ENCODE measurements at regions not wholly inside any gene's neighbourhood (a gene's known extent, or its start where the extent isn't known, plus 50 kb on each side); places are given as distances from the start of the nearest gene placed in this dataset.

- H3K4me3 ChIP-seq (ENCODE audit: low read depth, low read length) = no peak overlapping the region
- no peaks in the 10 kb centered on the region for H3K27me3 ChIP-seq (replicated peaks)
- TF ChIP-seq CTCF (IDR thresholded peaks at IDR 0.05; ENCODE audit: low read depth, low read length, missing control alignments) = no peak
- no peak overlapping the region for H3K27ac ChIP-seq
- H3K36me3 ChIP-seq (replicated peaks) = no peaks in the 10 kb centered on the region
- in situ Hi-C loops (cut with HindIII; ENCODE audit: low pct_ligation_motif_present, low sequenced_read_pairs) = no loop called here
- no peak for DNase-seq
Measured at GRCh38 chr6:119594907-119595306, 245.3 kb upstream of the MAN1A1 start.

GRCh38 chr6:119591235-119591634 lies 241.7 kb upstream of the MAN1A1 start:
- in situ Hi-C loops (cut with HindIII; ENCODE audit: low pct_ligation_motif_present, low sequenced_read_pairs) = no loop called here
- H3K36me3 ChIP-seq (replicated peaks) = no peaks in the 10 kb centered on the region
- H3K4me3 ChIP-seq (ENCODE audit: low read depth, low read length) = no peak overlapping the region
- TF ChIP-seq CTCF (IDR thresholded peaks at IDR 0.05; ENCODE audit: low read depth, low read length, missing control alignments) = no peak
- H3K27me3 ChIP-seq (replicated peaks) = no peaks in the 10 kb centered on the region
- no peak overlapping the region for H3K27ac ChIP-seq
- no peak for DNase-seq

- in situ Hi-C loops (cut with HindIII; ENCODE audit: low pct_ligation_motif_present, low sequenced_read_pairs) = no loop called here
- Histone ChIP-seq H3K27ac (no peak overlapping the region), H3K4me3 (ENCODE audit: low read depth, low read length) (no peak overlapping the region), H3K27me3 (replicated peaks) (no peaks in the 10 kb centered on the region), H3K36me3 (replicated peaks) (no peaks in the 10 kb centered on the region)
- TF ChIP-seq CTCF (IDR thresholded peaks at IDR 0.05; ENCODE audit: low read depth, low read length, missing control alignments) = no peak
- no peak for DNase-seq
Measured at GRCh38 chr6:119590066-119590465, 240.5 kb upstream of the MAN1A1 start.

GRCh38 chr6:119587537-119587936 lies 238.0 kb upstream of the MAN1A1 start:
- H3K27me3 ChIP-seq (replicated peaks) = no peaks in the 10 kb centered on the region
- no peak overlapping the region for H3K27ac ChIP-seq
- no peaks in the 10 kb centered on the region for H3K36me3 ChIP-seq (replicated peaks)
- DNase-seq = no peak
- no peak for TF ChIP-seq CTCF (IDR thresholded peaks at IDR 0.05; ENCODE audit: low read depth, low read length, missing control alignments)
- in situ Hi-C loops (cut with HindIII; ENCODE audit: low pct_ligation_motif_present, low sequenced_read_pairs) = no loop called here
- H3K4me3 ChIP-seq (ENCODE audit: low read depth, low read length) = no peak overlapping the region

GRCh38 chr6:119586250-119586882 lies 236.8 kb upstream of the MAN1A1 start:
- Histone ChIP-seq H3K36me3 (replicated peaks) (no peaks in the 10 kb centered on the region), H3K27ac (no peak overlapping the region), H3K4me3 (ENCODE audit: low read depth, low read length) (no peak overlapping the region), H3K27me3 (replicated peaks) (no peaks in the 10 kb centered on the region)
- TF ChIP-seq CTCF (IDR thresholded peaks at IDR 0.05; ENCODE audit: low read depth, low read length, missing control alignments) = no peak
- in situ Hi-C loops (cut with HindIII; ENCODE audit: low pct_ligation_motif_present, low sequenced_read_pairs) = no loop called here
- DNase-seq = no peak

GRCh38 chr6:119584088-119584487 lies 234.5 kb upstream of the MAN1A1 start:
- in situ Hi-C loops (cut with HindIII; ENCODE audit: low pct_ligation_motif_present, low sequenced_read_pairs) = no loop called here
- Histone ChIP-seq H3K36me3 (replicated peaks) (no peaks in the 10 kb centered on the region), H3K27me3 (replicated peaks) (no peaks in the 10 kb centered on the region), H3K4me3 (ENCODE audit: low read depth, low read length) (no peak overlapping the region), H3K27ac (no peak overlapping the region)
- no peak for DNase-seq
- no peak for TF ChIP-seq CTCF (IDR thresholded peaks at IDR 0.05; ENCODE audit: low read depth, low read length, missing control alignments)

Data from brain microvascular endothelial cell (primary cell).